ENCODE measurements at regions not wholly inside any gene's neighbourhood (a gene's known extent, or its start where the extent isn't known, plus 50 kb on each side); places are given as distances from the start of the nearest gene placed in this dataset.

DNA sequence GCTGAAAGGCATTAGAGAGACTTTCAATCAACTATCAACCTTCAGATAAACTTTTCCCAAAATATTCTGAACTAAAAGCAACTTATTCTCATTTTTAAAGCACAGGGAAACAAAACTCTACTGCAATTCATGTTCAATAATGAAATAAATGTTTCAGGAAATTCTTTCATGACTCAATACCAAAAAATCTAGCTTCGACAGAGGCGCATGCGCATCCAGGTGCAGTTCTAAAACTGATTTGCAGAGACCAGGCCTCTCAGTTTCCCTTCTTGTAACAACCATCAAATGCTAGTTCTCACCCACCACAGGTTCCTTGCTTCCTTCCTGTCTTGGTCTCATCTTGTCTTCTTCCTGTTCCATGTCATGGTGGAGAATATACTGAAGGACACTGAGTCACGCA, 55.3 kb upstream of the NRBF2 start:
- DNase-seq (no peak), ATAC-seq (no peak)
- ChIA-PET POLR2A (no interaction called here), CTCF (interaction anchor here (1.3 kb wide), 2 partner anchors 80 to 643 kb away, joined by 3 read pairs; no protein-coding TSS in a partner anchor)
- Mint-ChIP-seq H3K4me1 (peaks cover 5% of the 10 kb centered on the region), H3K4me3 (no peak overlapping the region), H3K9me3 (ENCODE audit: low read depth) (no peaks in the 10 kb centered on the region), H3K36me3 (ENCODE audit: low read depth) (no peaks in the 10 kb centered on the region), H3K27me3 (peaks cover 20% of the 10 kb centered on the region), H3K27ac (no peak overlapping the region)
- intact Hi-C loops (cut with DNase I, micrococcal nuclease), result no loop called here

DNA sequence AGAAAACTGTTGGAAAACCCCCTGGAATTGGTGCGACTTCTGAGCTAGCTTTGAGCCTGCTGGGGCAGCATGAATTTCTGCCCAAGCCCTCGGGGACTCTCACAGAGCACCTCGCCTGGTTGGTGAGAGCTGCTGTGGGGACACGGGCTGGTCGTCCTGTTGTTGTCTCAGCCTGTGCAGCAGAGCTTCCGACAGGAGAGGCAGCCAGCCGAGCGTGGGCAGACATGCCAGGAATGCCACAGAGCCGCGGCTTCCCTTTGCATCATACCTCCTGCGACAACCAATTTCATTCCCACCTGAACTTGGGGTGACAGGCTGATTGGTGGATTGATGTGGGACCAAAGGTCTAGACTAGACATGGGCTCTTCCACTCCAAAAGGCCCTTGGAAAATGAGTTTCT, 60.2 kb upstream of the NRBF2 start:
- ATAC-seq (no peak), DNase-seq (no peak)
- H3K4me1 Mint-ChIP-seq, result peaks cover 9% of the 10 kb centered on the region
- no peaks in the 10 kb centered on the region for H3K36me3 Mint-ChIP-seq (ENCODE audit: low read depth)
- peaks cover 34% of the 10 kb centered on the region for H3K27me3 Mint-ChIP-seq
- H3K4me3 Mint-ChIP-seq, result no peak overlapping the region
- CTCF ChIA-PET, result interaction anchor here (1.9 kb wide), 1 partner anchor 12 kb away, joined by 6 read pairs; no protein-coding TSS in a partner anchor
- no peak overlapping the region for H3K27ac Mint-ChIP-seq
- intact Hi-C loops (cut with DNase I, micrococcal nuclease), result no loop called here
- POLR2A ChIA-PET, result no interaction called here
- H3K9me3 Mint-ChIP-seq (ENCODE audit: low read depth), result no peaks in the 10 kb centered on the region

DNA sequence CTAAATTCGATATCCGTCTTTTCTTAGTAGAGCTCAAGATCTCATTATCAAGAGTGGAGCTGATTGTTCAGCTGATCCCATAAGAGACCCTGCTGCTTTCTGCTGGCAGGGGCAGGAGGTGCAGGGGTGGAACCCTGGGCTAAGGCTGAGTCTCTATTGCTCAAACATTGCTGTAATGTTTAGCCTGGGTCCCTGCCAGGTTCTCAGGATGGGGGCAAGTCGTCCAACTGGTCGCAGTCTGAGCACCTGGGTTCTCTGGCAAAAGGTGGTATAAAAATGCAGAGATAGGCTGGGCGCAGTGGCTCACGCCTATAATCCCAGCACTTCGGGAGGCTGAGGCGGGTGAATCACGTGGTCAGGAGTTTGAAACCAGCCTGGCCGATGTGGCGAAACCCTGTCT, 62.0 kb upstream of the NRBF2 start:
- CTCF ChIA-PET, result interaction anchor here (1.1 kb wide), 1 partner anchor 13 kb away, joined by 3 read pairs; no protein-coding TSS in a partner anchor
- no peak for DNase-seq
- ATAC-seq, result no peak
- Mint-ChIP-seq H3K27me3 (peaks cover 41% of the 10 kb centered on the region), H3K4me1 (peaks cover 7% of the 10 kb centered on the region), H3K4me3 (no peak overlapping the region), H3K9me3 (ENCODE audit: low read depth) (no peaks in the 10 kb centered on the region), H3K36me3 (ENCODE audit: low read depth) (no peaks in the 10 kb centered on the region), H3K27ac (no peak overlapping the region)
- POLR2A ChIA-PET, result no interaction called here
- intact Hi-C loops (cut with DNase I, micrococcal nuclease), result no loop called here

DNA sequence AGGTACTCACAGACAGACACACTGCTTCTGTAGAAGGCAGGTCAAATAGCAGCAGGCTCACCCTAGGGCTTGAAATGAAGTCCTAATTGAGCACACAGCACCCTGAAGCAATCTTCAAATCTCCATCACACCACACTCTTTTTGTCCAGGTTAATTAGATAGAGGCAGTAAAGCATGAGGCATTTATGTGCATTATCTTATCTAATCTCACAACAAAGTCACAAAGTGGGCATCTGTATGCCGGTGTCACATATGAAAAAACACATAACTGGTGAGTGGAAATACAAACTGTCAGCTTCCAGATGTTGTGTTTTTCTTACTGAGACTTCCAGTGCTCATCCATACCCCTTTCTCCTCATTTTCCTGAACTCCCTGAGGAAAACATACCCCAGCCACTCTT, 63.8 kb upstream of the NRBF2 start:
- intact Hi-C loops (cut with DNase I, micrococcal nuclease), result loop anchor here (5.0 kb wide), 2 partner anchors 72 to 217 kb away; no protein-coding TSS in a partner anchor
- Mint-ChIP-seq H3K4me3 (no peak overlapping the region), H3K9me3 (ENCODE audit: low read depth) (no peaks in the 10 kb centered on the region), H3K27ac (no peak overlapping the region), H3K36me3 (ENCODE audit: low read depth) (no peaks in the 10 kb centered on the region), H3K27me3 (peaks cover 47% of the 10 kb centered on the region), H3K4me1 (peaks cover 14% of the 10 kb centered on the region)
- ChIA-PET CTCF (no interaction called here), POLR2A (no interaction called here)
- ATAC-seq (no peak), DNase-seq (no peak)

DNA sequence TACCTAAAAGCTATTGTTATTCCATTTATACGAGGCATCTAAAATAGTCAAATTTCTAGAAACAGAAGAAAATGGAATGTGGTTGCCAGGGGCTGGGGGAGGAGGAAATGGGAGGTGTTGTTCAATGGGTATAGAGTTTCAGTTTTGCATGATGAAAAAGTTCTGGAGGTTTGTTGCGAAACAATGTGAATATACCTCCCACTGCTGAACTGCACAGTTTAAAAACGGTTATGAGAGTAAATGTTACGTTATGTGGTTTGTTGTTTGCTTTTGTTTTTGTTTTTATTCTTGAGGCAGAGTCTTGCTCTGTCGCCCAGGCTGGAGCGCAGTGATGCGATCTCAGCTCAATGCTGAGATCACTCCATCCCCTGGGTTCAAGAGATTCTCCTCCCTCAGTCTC, 64.9 kb upstream of the NRBF2 start:
- H3K27me3 Mint-ChIP-seq, result peaks cover 50% of the 10 kb centered on the region

DNA sequence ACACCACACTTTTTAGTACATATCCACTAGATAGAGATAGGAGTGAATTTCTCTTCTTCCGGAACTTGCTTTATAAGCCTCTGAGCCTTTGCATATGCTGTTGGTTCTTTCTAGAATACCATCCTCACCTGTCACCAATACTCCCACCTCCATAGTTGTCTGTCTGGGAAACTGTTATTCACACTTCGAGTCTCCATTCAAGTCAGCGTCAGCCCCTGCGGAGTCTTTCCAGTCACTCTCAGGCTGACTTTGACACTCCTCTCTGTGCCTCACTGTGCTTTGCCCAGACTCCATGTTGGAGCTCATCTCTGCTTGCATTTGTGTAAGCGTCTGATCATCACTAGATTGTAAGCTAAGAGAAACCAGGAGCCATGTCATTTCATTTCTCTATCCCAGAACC, 66.5 kb upstream of the NRBF2 start:
- no peaks in the 10 kb centered on the region for H3K36me3 Mint-ChIP-seq (ENCODE audit: low read depth)
- no peak for ATAC-seq
- H3K4me3 Mint-ChIP-seq, result no peak overlapping the region
- H3K9me3 Mint-ChIP-seq (ENCODE audit: low read depth), result no peaks in the 10 kb centered on the region
- ChIA-PET CTCF (interaction anchor here (1.1 kb wide), 1 partner anchor 10 kb away, joined by 3 read pairs; no protein-coding TSS in a partner anchor), POLR2A (no interaction called here)
- DNase-seq, result no peak
- H3K27ac Mint-ChIP-seq, result no peak overlapping the region
- intact Hi-C loops (cut with DNase I, micrococcal nuclease), result loop anchor here (5.0 kb wide), 2 partner anchors 69 to 214 kb away; no protein-coding TSS in a partner anchor
- peaks cover 22% of the 10 kb centered on the region for H3K4me1 Mint-ChIP-seq
- peaks cover 50% of the 10 kb centered on the region for H3K27me3 Mint-ChIP-seq

More for the DNA sequence above, 64.9 kb upstream of the NRBF2 start:
- CTCF ChIA-PET, result interaction anchor here (1.1 kb wide), 1 partner anchor 225 kb away, joined by 3 read pairs; no protein-coding TSS in a partner anchor
- intact Hi-C loops (cut with DNase I, micrococcal nuclease), result loop anchor here (5.0 kb wide), 2 partner anchors 71 to 216 kb away; no protein-coding TSS in a partner anchor
- Mint-ChIP-seq H3K36me3 (ENCODE audit: low read depth) (no peaks in the 10 kb centered on the region), H3K4me3 (no peak overlapping the region), H3K27ac (no peak overlapping the region), H3K9me3 (ENCODE audit: low read depth) (no peaks in the 10 kb centered on the region), H3K4me1 (peaks cover 22% of the 10 kb centered on the region)
- POLR2A ChIA-PET, result interaction anchor here (0.7 kb wide), 1 partner anchor 89 kb away, joined by 4 read pairs; no protein-coding TSS in a partner anchor
- peak; percentile 36 for DNase-seq
- ATAC-seq, result peak; percentile 87

DNA sequence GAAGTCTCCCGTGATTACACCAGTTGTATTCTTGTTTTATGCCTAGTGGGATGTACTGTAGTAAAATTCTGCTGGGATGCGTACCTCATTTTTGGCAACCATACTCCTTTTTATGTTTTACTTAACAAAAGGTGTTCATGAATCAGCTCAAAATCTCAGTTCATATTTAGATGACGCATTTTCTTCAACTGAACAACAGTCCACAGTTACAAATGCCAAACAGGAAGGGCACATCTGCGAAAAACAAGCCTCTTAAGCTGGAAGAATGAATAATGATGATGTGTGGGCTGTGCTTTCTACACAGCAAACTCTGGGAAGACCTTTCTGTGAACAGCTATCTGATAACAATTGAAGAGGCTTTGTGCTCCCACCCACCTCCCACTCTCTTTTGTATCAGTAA, 68.4 kb upstream of the NRBF2 start:
- ChIA-PET POLR2A (interaction anchor here (0.6 kb wide), 1 partner anchor 335 kb away, joined by 6 read pairs; no protein-coding TSS in a partner anchor), CTCF (interaction anchor here (0.6 to 1.6 kb wide), 4 partner anchors 13 to 213 kb away, joined by 3 to 4 read pairs (median 4); no protein-coding TSS in a partner anchor)
- intact Hi-C loops (cut with DNase I, micrococcal nuclease), result loop anchor here (5.0 kb wide), 2 partner anchors 67 to 212 kb away; no protein-coding TSS in a partner anchor
- DNase-seq, result no peak
- ATAC-seq, result peak; percentile 52
- peaks cover 22% of the 10 kb centered on the region for H3K4me1 Mint-ChIP-seq
- H3K9me3 Mint-ChIP-seq (ENCODE audit: low read depth), result no peaks in the 10 kb centered on the region
- no peak overlapping the region for H3K27ac Mint-ChIP-seq
- H3K36me3 Mint-ChIP-seq (ENCODE audit: low read depth), result no peaks in the 10 kb centered on the region
- peaks cover 39% of the 10 kb centered on the region for H3K27me3 Mint-ChIP-seq
- no peak overlapping the region for H3K4me3 Mint-ChIP-seq

DNA sequence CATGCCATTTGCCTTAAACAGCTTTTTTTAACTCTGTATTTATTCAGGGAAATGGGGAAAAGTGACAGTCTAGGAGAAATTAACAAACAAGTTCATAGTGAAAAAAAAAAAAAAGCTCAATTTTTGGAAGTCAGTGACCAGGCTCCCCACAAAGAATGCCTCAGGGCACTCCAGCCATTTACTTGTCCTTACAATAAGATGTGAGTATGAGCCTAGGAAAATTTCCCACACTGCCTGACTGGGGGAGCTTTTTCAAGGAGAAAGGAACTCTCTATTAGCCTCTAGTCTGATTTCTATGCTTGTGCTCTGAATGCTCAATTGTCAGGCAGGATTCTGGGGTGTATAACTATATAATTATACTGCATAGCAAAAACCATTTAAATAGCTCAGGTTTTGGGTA, 74.9 kb upstream of the NRBF2 start:
- DNase-seq (no peak), ATAC-seq (no peak)
- ChIA-PET CTCF (interaction anchor here (0.6 kb wide), 1 partner anchor 515 kb away, joined by 3 read pairs; no protein-coding TSS in a partner anchor), POLR2A (no interaction called here)
- Mint-ChIP-seq H3K4me3 (no peak overlapping the region), H3K27ac (no peak overlapping the region), H3K4me1 (peaks cover 10% of the 10 kb centered on the region), H3K27me3 (peaks cover 11% of the 10 kb centered on the region), H3K36me3 (ENCODE audit: low read depth) (no peaks in the 10 kb centered on the region), H3K9me3 (ENCODE audit: low read depth) (no peaks in the 10 kb centered on the region)
- intact Hi-C loops (cut with DNase I, micrococcal nuclease), result no loop called here

DNA sequence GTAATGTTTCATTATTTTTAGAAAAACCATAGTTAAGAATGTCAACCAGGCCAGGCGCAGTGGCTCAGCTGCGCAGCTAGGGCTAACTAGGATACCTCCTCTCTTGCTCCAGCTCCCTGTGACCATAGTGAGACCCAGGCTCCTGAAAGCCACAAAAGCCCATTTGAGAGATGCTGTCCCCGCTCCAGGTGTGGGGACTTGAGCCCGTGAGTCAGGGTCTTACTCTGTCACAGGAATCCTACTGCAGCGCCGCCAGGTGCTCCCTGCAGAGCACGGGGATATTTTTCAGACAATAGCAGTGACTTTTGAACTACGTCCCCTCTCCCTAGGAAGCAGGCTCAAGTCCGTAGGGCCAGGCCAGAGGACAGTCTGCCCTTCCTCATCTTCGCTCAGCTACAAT, 75.6 kb upstream of the NRBF2 start:
- Mint-ChIP-seq H3K4me1 (peaks cover 10% of the 10 kb centered on the region), H3K27ac (no peak overlapping the region), H3K9me3 (ENCODE audit: low read depth) (no peaks in the 10 kb centered on the region), H3K4me3 (no peak overlapping the region), H3K27me3 (peaks cover 11% of the 10 kb centered on the region), H3K36me3 (ENCODE audit: low read depth) (no peaks in the 10 kb centered on the region)
- ChIA-PET CTCF (interaction anchor here (0.6 kb wide), 1 partner anchor 123 kb away, joined by 4 read pairs; no protein-coding TSS in a partner anchor), POLR2A (interaction anchor here (0.6 kb wide), 1 partner anchor 62 kb away, joined by 9 read pairs; no protein-coding TSS in a partner anchor)
- DNase-seq, result no peak
- ATAC-seq, result no peak
- intact Hi-C loops (cut with DNase I, micrococcal nuclease), result no loop called here

DNA sequence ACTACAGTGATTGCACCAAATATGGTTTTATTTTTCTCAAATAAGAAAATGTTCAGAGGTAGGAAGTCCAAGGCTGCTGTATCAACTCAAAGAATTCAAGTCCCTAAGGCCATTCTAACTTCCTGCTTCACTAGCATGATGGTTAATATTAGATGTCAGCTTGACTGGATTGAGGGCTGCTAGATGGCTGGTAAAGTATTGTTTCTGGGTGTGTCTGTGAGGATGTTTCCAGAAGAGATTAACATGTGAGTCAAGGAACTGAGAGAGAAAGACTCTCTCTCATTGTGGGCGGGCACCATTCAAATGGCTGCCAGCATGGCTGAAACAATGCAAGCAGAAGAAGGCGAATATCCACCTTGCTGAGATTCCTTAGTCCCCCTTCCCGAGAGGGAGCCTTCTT, 77.4 kb upstream of the NRBF2 start:
- H3K27me3 Mint-ChIP-seq, result peaks cover 11% of the 10 kb centered on the region
- H3K4me1 Mint-ChIP-seq, result peaks cover 10% of the 10 kb centered on the region
- no peak for DNase-seq
- ATAC-seq, result peak; percentile 39
- POLR2A ChIA-PET, result no interaction called here
- intact Hi-C loops (cut with DNase I, micrococcal nuclease), result no loop called here
- CTCF ChIA-PET, result no interaction called here
- H3K9me3 Mint-ChIP-seq (ENCODE audit: low read depth), result no peaks in the 10 kb centered on the region
- H3K27ac Mint-ChIP-seq, result no peak overlapping the region
- no peak overlapping the region for H3K4me3 Mint-ChIP-seq
- H3K36me3 Mint-ChIP-seq (ENCODE audit: low read depth), result no peaks in the 10 kb centered on the region

DNA sequence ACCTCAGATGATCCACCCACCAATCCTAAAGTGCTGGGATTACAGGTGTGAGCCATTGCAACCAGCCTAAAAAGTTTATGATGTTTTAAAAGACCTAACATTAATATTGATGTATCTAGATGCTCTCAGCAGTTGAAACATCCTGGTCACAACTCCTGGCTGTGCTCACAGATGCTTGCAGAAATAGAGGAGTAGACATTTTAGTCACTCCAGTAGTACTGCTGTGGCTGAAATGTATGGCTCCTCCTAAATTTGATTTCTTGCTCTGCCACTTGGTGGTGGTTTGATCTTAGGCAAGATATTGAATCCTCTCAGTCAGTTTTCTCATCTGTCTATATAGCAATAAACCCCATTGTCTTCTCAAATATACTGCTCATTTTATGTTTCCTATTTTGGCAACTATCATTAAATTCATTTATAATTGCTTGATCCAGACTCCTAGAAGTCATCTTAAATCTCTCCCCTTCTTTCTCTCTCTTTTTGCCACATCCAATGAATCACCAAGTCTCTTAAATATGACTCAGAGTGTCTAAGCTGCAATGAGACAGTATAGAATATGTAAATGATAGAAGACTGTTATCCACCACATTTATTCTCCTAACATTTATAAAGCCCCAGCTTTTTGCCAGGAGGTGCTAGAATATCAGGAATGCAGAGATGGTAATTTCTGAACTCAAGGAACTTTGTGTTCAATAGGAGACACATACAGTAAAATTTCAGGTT, 78.1 kb upstream of the NRBF2 start:
- peaks cover 16% of the 10 kb centered on the region for H3K27me3 Mint-ChIP-seq
- H3K9me3 Mint-ChIP-seq (ENCODE audit: low read depth), result no peaks in the 10 kb centered on the region
- H3K27ac Mint-ChIP-seq, result no peak overlapping the region
- peaks cover 10% of the 10 kb centered on the region for H3K4me1 Mint-ChIP-seq
- intact Hi-C loops (cut with DNase I, micrococcal nuclease), result no loop called here
- ATAC-seq (peak; percentile 93), DNase-seq (no peak)
- H3K4me3 Mint-ChIP-seq, result no peak overlapping the region
- H3K36me3 Mint-ChIP-seq (ENCODE audit: low read depth), result no peaks in the 10 kb centered on the region
- ChIA-PET POLR2A (no interaction called here), CTCF (no interaction called here)

DNA sequence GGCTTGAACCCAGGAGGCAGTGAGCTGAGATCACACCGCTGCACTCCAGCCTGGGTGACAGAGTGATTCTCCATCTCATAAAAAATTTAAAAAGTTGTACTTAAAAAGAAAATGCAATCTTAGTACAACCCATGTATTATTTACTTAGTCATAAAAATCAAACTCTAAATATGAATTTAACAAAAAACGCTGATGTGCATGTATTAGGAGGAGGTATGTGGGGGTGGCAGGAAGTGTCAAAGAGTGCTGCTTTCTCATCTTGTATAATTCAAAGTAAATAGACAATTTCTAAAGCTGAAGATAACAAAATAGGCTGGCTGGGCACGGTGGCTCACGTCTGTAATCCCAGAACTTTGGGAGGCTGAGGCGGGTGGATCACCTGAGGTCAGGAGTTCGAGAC, 81.0 kb upstream of the NRBF2 start:
- peaks cover 32% of the 10 kb centered on the region for H3K27me3 Mint-ChIP-seq
- intact Hi-C loops (cut with DNase I, micrococcal nuclease), result no loop called here
- peaks cover 14% of the 10 kb centered on the region for H3K4me1 Mint-ChIP-seq
- no peaks in the 10 kb centered on the region for H3K9me3 Mint-ChIP-seq (ENCODE audit: low read depth)
- ChIA-PET CTCF (interaction anchor here (1.2 to 1.7 kb wide), 2 partner anchors 12 to 1311 kb away, joined by 3 to 4 read pairs; no protein-coding TSS in a partner anchor), POLR2A (interaction anchor here (0.5 to 0.7 kb wide), 2 partner anchors 176 to 471 kb away, joined by 4 read pairs; no protein-coding TSS in a partner anchor)
- DNase-seq, result no peak
- H3K27ac Mint-ChIP-seq, result no peak overlapping the region
- H3K36me3 Mint-ChIP-seq (ENCODE audit: low read depth), result no peaks in the 10 kb centered on the region
- no peak overlapping the region for H3K4me3 Mint-ChIP-seq
- ATAC-seq, result no peak
